ENCODE measurements at regions not wholly inside any gene's neighbourhood (a gene's known extent, or its start where the extent isn't known, plus 50 kb on each side); places are given as distances from the start of the nearest gene placed in this dataset.

DNA sequence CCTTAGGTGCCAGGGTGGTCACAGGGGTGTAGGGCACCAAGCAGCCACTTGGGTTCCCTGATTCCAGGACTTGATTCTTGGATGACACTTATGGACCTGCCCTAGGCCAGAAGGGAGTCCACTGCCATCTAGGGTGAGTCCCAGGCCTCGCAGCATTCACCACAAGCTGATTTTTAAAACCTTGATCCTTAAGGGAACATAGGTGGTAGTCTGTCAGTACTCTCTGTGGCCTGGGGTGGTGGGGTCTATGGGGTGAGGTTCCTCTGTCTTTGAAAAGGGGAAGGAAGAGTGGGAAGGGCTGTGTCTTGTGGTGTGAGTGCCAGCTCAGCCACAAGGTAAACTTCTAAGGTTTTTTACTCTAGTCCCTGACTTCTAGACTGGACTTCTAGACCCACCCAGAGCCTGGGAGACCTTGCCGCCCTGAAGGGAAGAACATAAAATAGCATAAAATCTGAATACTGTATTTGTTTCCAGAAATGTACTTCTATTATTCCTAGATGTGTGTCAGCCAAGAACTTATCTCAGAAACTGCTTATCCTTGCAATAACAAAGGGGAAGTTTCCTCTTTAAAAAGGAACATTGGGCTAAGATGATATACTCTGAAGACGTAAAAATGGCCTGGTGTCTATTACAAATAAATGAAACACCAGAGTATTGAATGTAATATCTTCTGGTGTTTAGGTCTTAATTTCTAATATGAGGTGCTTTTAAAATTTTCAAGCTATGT is 757.3 kb downstream of the LTN1 start:
- Mint-ChIP-seq H3K9me3 (no peaks in the 10 kb centered on the region), H3K27me3 (ENCODE audit: insufficient read depth, low read depth) (no peaks in the 10 kb centered on the region), H3K4me1 (no peaks in the 10 kb centered on the region), H3K27ac (no peak overlapping the region), H3K4me3 (no peak overlapping the region), H3K36me3 (no peaks in the 10 kb centered on the region)
- no peak for DNase-seq (ENCODE audit: low spot score)
- Histone ChIP-seq H3K27me3 (no peaks in the 10 kb centered on the region), H3K27ac (no peak overlapping the region), H2AFZ (replicated peaks) (no peak overlapping the region), H3K4me1 (no peaks in the 10 kb centered on the region), H3F3A (ENCODE audit: low read depth) (no peaks in the 10 kb centered on the region), H4K20me1 (ENCODE audit: low read depth) (no peaks in the 10 kb centered on the region), H3K4me2 (no peak overlapping the region), H3K9ac (no peak overlapping the region), H3K4me3 (no peak overlapping the region), H3K36me3 (no peaks in the 10 kb centered on the region), H3K9me3 (ENCODE audit: low read depth) (no peaks in the 10 kb centered on the region), H3K79me2 (ENCODE audit: low read depth) (no peaks in the 10 kb centered on the region)
- TF ChIP-seq, protein P1, sequence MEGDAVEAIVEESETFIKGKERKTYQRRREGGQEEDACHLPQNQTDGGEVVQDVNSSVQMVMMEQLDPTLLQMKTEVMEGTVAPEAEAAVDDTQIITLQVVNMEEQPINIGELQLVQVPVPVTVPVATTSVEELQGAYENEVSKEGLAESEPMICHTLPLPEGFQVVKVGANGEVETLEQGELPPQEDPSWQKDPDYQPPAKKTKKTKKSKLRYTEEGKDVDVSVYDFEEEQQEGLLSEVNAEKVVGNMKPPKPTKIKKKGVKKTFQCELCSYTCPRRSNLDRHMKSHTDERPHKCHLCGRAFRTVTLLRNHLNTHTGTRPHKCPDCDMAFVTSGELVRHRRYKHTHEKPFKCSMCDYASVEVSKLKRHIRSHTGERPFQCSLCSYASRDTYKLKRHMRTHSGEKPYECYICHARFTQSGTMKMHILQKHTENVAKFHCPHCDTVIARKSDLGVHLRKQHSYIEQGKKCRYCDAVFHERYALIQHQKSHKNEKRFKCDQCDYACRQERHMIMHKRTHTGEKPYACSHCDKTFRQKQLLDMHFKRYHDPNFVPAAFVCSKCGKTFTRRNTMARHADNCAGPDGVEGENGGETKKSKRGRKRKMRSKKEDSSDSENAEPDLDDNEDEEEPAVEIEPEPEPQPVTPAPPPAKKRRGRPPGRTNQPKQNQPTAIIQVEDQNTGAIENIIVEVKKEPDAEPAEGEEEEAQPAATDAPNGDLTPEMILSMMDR (IDR thresholded peaks at IDR 0.05): peak; percentile 9
- TF ChIP-seq EZH2phosphoT487 (IDR thresholded peaks at IDR 0.05) (no peak), EZH2 (IDR thresholded peaks at IDR 0.05) (no peak)

DNA sequence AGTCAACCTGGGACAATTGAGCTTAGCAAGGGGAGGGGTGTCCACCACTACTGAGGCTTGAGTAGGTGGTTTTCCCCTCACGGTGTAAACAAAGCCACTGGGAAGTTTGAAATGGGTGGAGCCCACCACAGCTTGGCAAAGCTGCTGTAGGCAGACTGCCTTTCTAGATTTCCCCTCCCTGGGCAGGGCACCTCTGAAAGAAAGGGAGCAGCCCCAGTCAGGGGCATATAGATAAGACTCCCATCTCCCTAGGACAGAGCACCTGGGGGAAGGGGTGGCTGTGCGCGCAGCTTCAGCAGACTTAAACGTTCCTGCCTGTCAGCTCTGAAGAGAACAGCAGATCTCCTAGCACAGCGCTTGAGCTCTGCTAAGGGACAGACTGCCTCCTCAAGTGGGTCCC is 758.4 kb downstream of the LTN1 start:
- no peaks in the 10 kb centered on the region for H3K4me1 Mint-ChIP-seq
- DNase-seq (ENCODE audit: low spot score): no peak
- Histone ChIP-seq H3K27ac (no peak overlapping the region), H3K4me3 (no peak overlapping the region), H4K20me1 (ENCODE audit: low read depth) (no peaks in the 10 kb centered on the region), H3K27me3 (no peaks in the 10 kb centered on the region), H3K9me3 (ENCODE audit: low read depth) (no peaks in the 10 kb centered on the region), H3F3A (ENCODE audit: low read depth) (no peaks in the 10 kb centered on the region), H3K79me2 (ENCODE audit: low read depth) (no peaks in the 10 kb centered on the region), H3K9ac (no peak overlapping the region), H3K4me2 (no peak overlapping the region), H3K4me1 (no peaks in the 10 kb centered on the region), H3K36me3 (no peaks in the 10 kb centered on the region), H2AFZ (replicated peaks) (no peak overlapping the region)
- H3K9me3 Mint-ChIP-seq: no peaks in the 10 kb centered on the region
- H3K36me3 Mint-ChIP-seq: no peaks in the 10 kb centered on the region
- no peak overlapping the region for H3K4me3 Mint-ChIP-seq
- no peaks in the 10 kb centered on the region for H3K27me3 Mint-ChIP-seq (ENCODE audit: insufficient read depth, low read depth)
- TF ChIP-seq EZH2phosphoT487 (IDR thresholded peaks at IDR 0.05): no peak
- TF ChIP-seq EZH2 (IDR thresholded peaks at IDR 0.05): no peak
- TF ChIP-seq, protein P1 (IDR thresholded peaks at IDR 0.05): no peak
- H3K27ac Mint-ChIP-seq: no peak overlapping the region

DNA sequence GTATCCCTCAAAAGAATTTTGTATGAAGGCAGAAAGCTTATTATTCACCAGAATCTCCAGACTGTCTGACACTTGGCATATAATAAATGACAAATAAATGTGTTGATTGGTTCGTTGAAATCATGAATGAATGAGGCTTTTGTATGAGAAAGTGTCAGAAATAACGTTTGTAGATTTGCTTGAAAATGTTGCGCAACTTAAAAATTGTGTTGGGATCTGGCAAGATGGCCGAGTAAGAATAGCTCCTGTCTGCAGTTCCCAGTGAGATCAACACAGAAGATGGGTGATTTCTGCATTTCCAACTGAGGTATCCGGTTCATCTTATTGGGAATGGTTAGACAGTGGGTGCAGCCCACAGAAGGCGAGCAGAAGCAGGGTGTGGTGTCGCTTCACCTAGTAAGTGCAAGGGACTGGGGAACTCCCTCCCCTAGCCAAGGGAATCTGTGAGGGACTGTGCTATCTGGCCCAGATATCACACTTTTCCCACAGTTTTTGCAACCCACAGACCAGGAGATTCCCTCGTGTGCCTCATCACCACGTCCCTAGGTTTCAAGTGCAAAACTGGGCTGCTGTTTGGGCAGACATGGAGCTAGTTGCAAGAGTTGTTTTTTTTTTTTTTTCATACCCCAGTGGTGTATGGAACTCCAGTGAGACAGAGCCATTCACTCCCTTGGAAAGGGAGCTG is 759.0 kb downstream of the LTN1 start:
- H3K9me3 Mint-ChIP-seq: no peaks in the 10 kb centered on the region
- H3K36me3 ChIP-seq: no peaks in the 10 kb centered on the region
- TF ChIP-seq, protein P1 (IDR thresholded peaks at IDR 0.05): no peak
- TF ChIP-seq EZH2phosphoT487 (IDR thresholded peaks at IDR 0.05) (no peak), EZH2 (IDR thresholded peaks at IDR 0.05) (no peak)
- H3K4me3 ChIP-seq: no peak overlapping the region
- H3K27me3 Mint-ChIP-seq (ENCODE audit: insufficient read depth, low read depth): no peaks in the 10 kb centered on the region
- H3K36me3 Mint-ChIP-seq: no peaks in the 10 kb centered on the region
- H3K4me1 Mint-ChIP-seq: no peaks in the 10 kb centered on the region
- H3K4me2 ChIP-seq: no peak overlapping the region
- DNase-seq (ENCODE audit: low spot score): no peak
- no peak overlapping the region for H3K9ac ChIP-seq
- H3K4me3 Mint-ChIP-seq: no peak overlapping the region
- H3K4me1 ChIP-seq: no peaks in the 10 kb centered on the region
- H2AFZ ChIP-seq (replicated peaks): no peak overlapping the region
- no peaks in the 10 kb centered on the region for H3K79me2 ChIP-seq (ENCODE audit: low read depth)
- no peaks in the 10 kb centered on the region for H4K20me1 ChIP-seq (ENCODE audit: low read depth)
- no peaks in the 10 kb centered on the region for H3K9me3 ChIP-seq (ENCODE audit: low read depth)
- H3F3A ChIP-seq (ENCODE audit: low read depth): no peaks in the 10 kb centered on the region
- no peak overlapping the region for H3K27ac ChIP-seq
- H3K27me3 ChIP-seq: no peaks in the 10 kb centered on the region
- H3K27ac Mint-ChIP-seq: no peak overlapping the region
